HG02678 (cell line): ENCODE measurements at regions not wholly inside any gene's neighbourhood (a gene's known extent, or its start where the extent isn't known, plus 50 kb on each side); places are given as distances from the start of the nearest gene placed in this dataset.
"Not testable (repeated sequence)": the region's sequence is repeated elsewhere in the genome, so short reads cannot be mapped to it uniquely, and the experiment has no call there.

Source experiments
- ATAC-seq: cut with Tn5 transposase; IDR thresholded peaks from one replicate; pipeline ENCODE4 v1.9.1; 2021; ENCODE audit warnings: mild to moderate bottlenecking, moderate library complexity; ENCODE audit not compliant: unreplicated experiment

GRCh38 chr16:46519063-46519462 lies 102.1 kb downstream of the SHCBP1 start:
- ATAC-seq: no peak

GRCh38 chr16:46496701-46497100 lies 124.5 kb downstream of the SHCBP1 start:
- ATAC-seq: no peak

- no peak for ATAC-seq
Observed at GRCh38 chr16:46482895-46483294, 138.3 kb downstream of the SHCBP1 start.

GRCh38 chr16:46466239-46466638 lies 154.9 kb downstream of the SHCBP1 start:
- ATAC-seq: no peak

GRCh38 chr16:46454801-46455200 lies 166.4 kb downstream of the SHCBP1 start:
- not testable (repeated sequence) for ATAC-seq

GRCh38 chr16:46428108-46429061 lies 192.8 kb downstream of the SHCBP1 start:
- no peak for ATAC-seq

GRCh38 chr16:46427340-46428107 lies 193.7 kb downstream of the SHCBP1 start:
- ATAC-seq: no peak

GRCh38 chr16:46426336-46426735 lies 194.8 kb downstream of the SHCBP1 start:
- no peak for ATAC-seq

- no peak for ATAC-seq
Observed at GRCh38 chr16:46404028-46404427, 217.2 kb downstream of the SHCBP1 start.

- ATAC-seq: not testable (repeated sequence)
Observed at GRCh38 chr16:46398559-46398958, 222.6 kb downstream of the SHCBP1 start.

- ATAC-seq: not testable (repeated sequence)
Observed at GRCh38 chr16:46396883-46397270, 224.3 kb downstream of the SHCBP1 start.

GRCh38 chr16:46396131-46396882 lies 224.9 kb downstream of the SHCBP1 start:
- not testable (repeated sequence) for ATAC-seq

- ATAC-seq: not testable (repeated sequence)
Observed at GRCh38 chr16:46395391-46395921, 225.7 kb downstream of the SHCBP1 start.

GRCh38 chr16:46394963-46395362 lies 226.2 kb downstream of the SHCBP1 start:
- not testable (repeated sequence) for ATAC-seq

- ATAC-seq: not testable (repeated sequence)
Observed at GRCh38 chr16:46394149-46394548, 227.0 kb downstream of the SHCBP1 start.

GRCh38 chr16:46392930-46393722 lies 228.1 kb downstream of the SHCBP1 start:
- not testable (repeated sequence) for ATAC-seq

GRCh38 chr16:46390660-46391462 lies 230.3 kb downstream of the SHCBP1 start:
- ATAC-seq: not testable (repeated sequence)

- ATAC-seq: not testable (repeated sequence)
Observed at GRCh38 chr16:46389561-46390041, 231.6 kb downstream of the SHCBP1 start.

- ATAC-seq: not testable (repeated sequence)
Observed at GRCh38 chr16:46388939-46389491, 232.2 kb downstream of the SHCBP1 start.
